ENCODE measurements at regions not wholly inside any gene's neighbourhood (a gene's known extent, or its start where the extent isn't known, plus 50 kb on each side); places are given as distances from the start of the nearest gene placed in this dataset.

DNA sequence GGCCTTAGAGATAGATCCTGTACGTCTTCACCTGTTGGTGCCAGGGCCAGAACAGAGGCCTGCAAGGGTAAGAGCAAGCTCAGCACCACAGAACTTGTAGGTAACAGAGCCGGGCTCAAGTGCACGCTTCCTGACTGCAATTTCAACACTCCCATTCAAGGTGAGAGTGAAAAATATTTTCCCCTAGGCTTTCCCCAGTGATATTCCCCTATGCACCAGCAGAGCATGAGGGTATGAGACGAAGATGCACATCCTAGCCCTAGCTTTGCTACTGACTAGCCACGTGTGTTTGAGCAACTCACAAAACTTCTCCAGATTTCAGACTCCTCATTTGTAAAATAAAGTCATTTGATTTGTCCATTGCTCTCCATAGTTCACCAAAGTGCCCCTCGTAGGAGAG is 411.6 kb downstream of the ZNF521 start:
- POLR2A ChIA-PET, result no interaction called here
- H3K27me3 ChIP-seq (ENCODE audit: control insufficient read depth, insufficient read depth, low read length), result no peaks in the 10 kb centered on the region
- no peak overlapping the region for H3K27ac ChIP-seq (ENCODE audit: low read length)
- intact Hi-C loops (cut with micrococcal nuclease; ENCODE audit: unreplicated experiment) (no loop called here), in situ Hi-C loops (cut with HindIII; ENCODE audit: low pct_unique_long_range_greater_than_20kb, low sequenced_read_pairs) (no loop called here)
- H3K36me3 ChIP-seq (ENCODE audit: control insufficient read depth, insufficient read depth, low read length), result no peaks in the 10 kb centered on the region
- no peak for ATAC-seq
- no peaks in the 10 kb centered on the region for H3K9me3 ChIP-seq (ENCODE audit: control insufficient read depth, insufficient read depth, low read depth, low read length)
- no peaks in the 10 kb centered on the region for H3K4me1 ChIP-seq (ENCODE audit: control insufficient read depth, insufficient read depth, low read length)
- DNase-seq (ENCODE audit: low read depth, low spot score), result no peak
- CTCF ChIA-PET, result no interaction called here
- no peak overlapping the region for H3K4me3 ChIP-seq (ENCODE audit: low read depth in 2 of 2, low read length in 2 of 2)
- TF ChIP-seq TCF7L2 (IDR thresholded peaks at IDR 0.05; ENCODE audit: low read depth, low read length), result no peak
- TF ChIP-seq POLR2AphosphoS5 (IDR thresholded peaks at IDR 0.05; ENCODE audit: low read depth, low read length), result no peak
- no peak for TF ChIP-seq SIN3A (IDR thresholded peaks at IDR 0.05; ENCODE audit: borderline replicate concordance, insufficient read depth, low read depth, low read length)
- TF ChIP-seq, protein P1, sequence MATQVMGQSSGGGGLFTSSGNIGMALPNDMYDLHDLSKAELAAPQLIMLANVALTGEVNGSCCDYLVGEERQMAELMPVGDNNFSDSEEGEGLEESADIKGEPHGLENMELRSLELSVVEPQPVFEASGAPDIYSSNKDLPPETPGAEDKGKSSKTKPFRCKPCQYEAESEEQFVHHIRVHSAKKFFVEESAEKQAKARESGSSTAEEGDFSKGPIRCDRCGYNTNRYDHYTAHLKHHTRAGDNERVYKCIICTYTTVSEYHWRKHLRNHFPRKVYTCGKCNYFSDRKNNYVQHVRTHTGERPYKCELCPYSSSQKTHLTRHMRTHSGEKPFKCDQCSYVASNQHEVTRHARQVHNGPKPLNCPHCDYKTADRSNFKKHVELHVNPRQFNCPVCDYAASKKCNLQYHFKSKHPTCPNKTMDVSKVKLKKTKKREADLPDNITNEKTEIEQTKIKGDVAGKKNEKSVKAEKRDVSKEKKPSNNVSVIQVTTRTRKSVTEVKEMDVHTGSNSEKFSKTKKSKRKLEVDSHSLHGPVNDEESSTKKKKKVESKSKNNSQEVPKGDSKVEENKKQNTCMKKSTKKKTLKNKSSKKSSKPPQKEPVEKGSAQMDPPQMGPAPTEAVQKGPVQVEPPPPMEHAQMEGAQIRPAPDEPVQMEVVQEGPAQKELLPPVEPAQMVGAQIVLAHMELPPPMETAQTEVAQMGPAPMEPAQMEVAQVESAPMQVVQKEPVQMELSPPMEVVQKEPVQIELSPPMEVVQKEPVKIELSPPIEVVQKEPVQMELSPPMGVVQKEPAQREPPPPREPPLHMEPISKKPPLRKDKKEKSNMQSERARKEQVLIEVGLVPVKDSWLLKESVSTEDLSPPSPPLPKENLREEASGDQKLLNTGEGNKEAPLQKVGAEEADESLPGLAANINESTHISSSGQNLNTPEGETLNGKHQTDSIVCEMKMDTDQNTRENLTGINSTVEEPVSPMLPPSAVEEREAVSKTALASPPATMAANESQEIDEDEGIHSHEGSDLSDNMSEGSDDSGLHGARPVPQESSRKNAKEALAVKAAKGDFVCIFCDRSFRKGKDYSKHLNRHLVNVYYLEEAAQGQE (IDR thresholded peaks at IDR 0.05; ENCODE audit: insufficient read depth in 1 of 2, low read depth in 2 of 2, low read length in 1 of 2), result no peak
- TF ChIP-seq CTCF (IDR thresholded peaks at IDR 0.05), result no peak
- no TSS peak for BruUV-seq (replicated peaks)

- ChIA-PET CTCF (no interaction called here), POLR2A (no interaction called here)
- H3K9me3 ChIP-seq (ENCODE audit: control insufficient read depth, insufficient read depth, low read depth, low read length), result no peaks in the 10 kb centered on the region
- no peaks in the 10 kb centered on the region for H3K27me3 ChIP-seq (ENCODE audit: control insufficient read depth, insufficient read depth, low read length)
- BruUV-seq (replicated peaks), result no TSS peak
- DNase-seq (ENCODE audit: low read depth, low spot score) (no peak), ATAC-seq (no peak)
- in situ Hi-C loops (cut with HindIII; ENCODE audit: low pct_unique_long_range_greater_than_20kb, low sequenced_read_pairs) (no loop called here), intact Hi-C loops (cut with micrococcal nuclease; ENCODE audit: unreplicated experiment) (no loop called here)
- H3K27ac ChIP-seq (ENCODE audit: low read length), result no peak overlapping the region
- H3K4me1 ChIP-seq (ENCODE audit: control insufficient read depth, insufficient read depth, low read length), result no peaks in the 10 kb centered on the region
- TF ChIP-seq, protein P1 (IDR thresholded peaks at IDR 0.05; ENCODE audit: insufficient read depth in 1 of 2, low read depth in 2 of 2, low read length in 1 of 2), result no peak
- TF ChIP-seq SIN3A (IDR thresholded peaks at IDR 0.05; ENCODE audit: borderline replicate concordance, insufficient read depth, low read depth, low read length), result no peak
- no peak for TF ChIP-seq CTCF (IDR thresholded peaks at IDR 0.05)
- H3K36me3 ChIP-seq (ENCODE audit: control insufficient read depth, insufficient read depth, low read length), result no peaks in the 10 kb centered on the region
- H3K4me3 ChIP-seq (ENCODE audit: low read depth in 2 of 2, low read length in 2 of 2), result no peak overlapping the region
These were observed 410.6 kb downstream of the ZNF521 start for GRCh38 chr18:24941174-24941951.
